ENCODE measurements at regions not wholly inside any gene's neighbourhood (a gene's known extent, or its start where the extent isn't known, plus 50 kb on each side); places are given as distances from the start of the nearest gene placed in this dataset.
"Not testable (repeated sequence)": the region's sequence is repeated elsewhere in the genome, so short reads cannot be mapped to it uniquely, and the experiment has no call there.

DNA sequence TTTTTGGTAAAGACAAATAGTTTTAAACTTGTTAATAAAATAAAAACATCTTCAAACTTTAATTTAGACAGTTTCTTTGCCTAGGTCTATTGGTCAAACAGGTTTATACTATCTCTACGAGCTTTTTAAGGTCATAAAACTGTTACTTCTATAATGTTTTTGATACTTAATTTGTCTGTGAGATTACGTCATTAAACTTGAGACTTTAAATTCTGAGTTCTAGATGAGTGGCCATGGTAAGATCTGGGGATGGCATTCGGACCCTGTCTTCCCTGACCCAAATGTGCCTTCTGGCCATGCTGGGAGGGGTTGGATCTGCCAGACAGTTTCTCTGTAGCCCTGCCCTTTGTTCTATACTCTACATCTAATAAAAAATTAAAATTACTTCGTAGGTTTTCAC lies 497.8 kb downstream of the TMEM135 start (continued):
- no peak for TF ChIP-seq GTF2F1 (IDR thresholded peaks at IDR 0.05; ENCODE audit: borderline replicate concordance, low read depth, low read length)
- TF ChIP-seq NRF1 (IDR thresholded peaks at IDR 0.05; ENCODE audit: low read depth, low read length) = no peak
- TF ChIP-seq KDM1A (IDR thresholded peaks at IDR 0.05; ENCODE audit: borderline replicate concordance, low read length) = no peak
- TF ChIP-seq, protein P1, sequence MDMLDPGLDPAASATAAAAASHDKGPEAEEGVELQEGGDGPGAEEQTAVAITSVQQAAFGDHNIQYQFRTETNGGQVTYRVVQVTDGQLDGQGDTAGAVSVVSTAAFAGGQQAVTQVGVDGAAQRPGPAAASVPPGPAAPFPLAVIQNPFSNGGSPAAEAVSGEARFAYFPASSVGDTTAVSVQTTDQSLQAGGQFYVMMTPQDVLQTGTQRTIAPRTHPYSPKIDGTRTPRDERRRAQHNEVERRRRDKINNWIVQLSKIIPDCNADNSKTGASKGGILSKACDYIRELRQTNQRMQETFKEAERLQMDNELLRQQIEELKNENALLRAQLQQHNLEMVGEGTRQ (IDR thresholded peaks at IDR 0.05; ENCODE audit: low read length) = no peak
- no peak for TF ChIP-seq POU5F1 (IDR thresholded peaks at IDR 0.05; ENCODE audit: low read depth, low read length)
- no peak for TF ChIP-seq RXRA (IDR thresholded peaks at IDR 0.05; ENCODE audit: insufficient read depth, low read depth, low read length)
- TF ChIP-seq EGR1 (IDR thresholded peaks at IDR 0.05; ENCODE audit: borderline replicate concordance, low read depth, low read length) = no peak
- no peak for TF ChIP-seq SAP30 (IDR thresholded peaks at IDR 0.05; ENCODE audit: insufficient read depth, insufficient replicate concordance, low read length)

DNA sequence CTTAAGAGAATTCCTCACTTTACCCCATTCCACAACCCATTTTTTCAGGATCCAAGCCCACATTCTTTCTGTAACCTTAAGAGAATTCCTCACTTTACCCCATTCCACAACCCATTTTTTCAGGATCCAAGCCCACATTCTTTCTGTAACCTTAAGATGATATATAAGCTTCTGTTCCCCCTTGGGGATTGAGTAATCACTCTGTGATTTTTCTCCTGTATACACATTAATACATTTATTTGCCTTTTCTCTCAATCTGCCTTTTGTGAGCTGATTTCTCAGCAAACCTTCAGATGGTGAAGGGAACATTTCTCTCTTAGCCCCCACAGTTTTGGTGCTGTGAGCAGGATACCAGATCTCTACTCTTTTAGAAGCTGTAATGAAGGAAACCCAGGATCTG lies 494.1 kb downstream of the TMEM135 start:
- H3K4me3 ChIP-seq (ENCODE audit: extremely low read depth in 1 of 4, insufficient read depth in 2 of 4, low read depth in 3 of 4, low read length in 4 of 4); H4K20me1 ChIP-seq (replicated peaks in 1 of 2; ENCODE audit: control insufficient read depth in 1 of 2, insufficient read depth in 2 of 2, low read length in 2 of 2); H3K18ac ChIP-seq (ENCODE audit: extremely low read depth, low read length); H4K8ac ChIP-seq (ENCODE audit: extremely low read depth, insufficient read depth, low read length); H3K79me1 ChIP-seq (ENCODE audit: low read depth, low read length); H3K9me3 ChIP-seq (ENCODE audit: insufficient read depth in 2 of 2, low read depth in 1 of 2, low read length in 1 of 2); H3K79me2 ChIP-seq (ENCODE audit: control insufficient read depth in 1 of 2, insufficient read depth in 2 of 2, low read length in 2 of 2); H3K27ac ChIP-seq (ENCODE audit: low read depth, low read length); H2BK15ac ChIP-seq (ENCODE audit: low read length); DNase-seq (ENCODE audit: low read depth in 1 of 2, low spot score in 2 of 2); H3K4me2 ChIP-seq (ENCODE audit: insufficient read depth in 1 of 2, low read depth in 2 of 2, low read length in 2 of 2); H2BK5ac ChIP-seq (ENCODE audit: low read depth, low read length); H2BK120ac ChIP-seq (replicated peaks; ENCODE audit: low read depth, low read length); H2AFZ ChIP-seq (ENCODE audit: low read length); FAIRE-seq; H3K4ac ChIP-seq (replicated peaks; ENCODE audit: insufficient read length, low read depth, low read length); H3K27me3 ChIP-seq (replicated peaks in 1 of 4; ENCODE audit: control insufficient read depth in 3 of 4, extremely low read depth in 1 of 4, insufficient read depth in 3 of 4, low read length in 3 of 4); CTCF ChIA-PET (ENCODE audit: partially characterized antibody); H3K9ac ChIP-seq (replicated peaks in 1 of 4; ENCODE audit: extremely low read depth in 1 of 4, low read depth in 3 of 4, low read length in 3 of 4); H2BK12ac ChIP-seq (ENCODE audit: low read depth, low read length); H3K23me2 ChIP-seq (ENCODE audit: low read depth, low read length); H2AK5ac ChIP-seq (ENCODE audit: low read depth, low read length); H2BK20ac ChIP-seq (ENCODE audit: low read length); H3K23ac ChIP-seq (ENCODE audit: insufficient read length); H3K36me3 ChIP-seq (ENCODE audit: control insufficient read depth in 2 of 4, insufficient read depth in 4 of 4, low read length in 3 of 4); H3K4me1 ChIP-seq (replicated peaks in 1 of 4; ENCODE audit: control insufficient read depth in 3 of 4, insufficient read depth in 4 of 4, low read length in 3 of 4); H4K5ac ChIP-seq (ENCODE audit: insufficient read length, low read depth, low read length); H4K91ac ChIP-seq (replicated peaks; ENCODE audit: insufficient read length, low read length); H3K14ac ChIP-seq (ENCODE audit: insufficient read length); H3K56ac ChIP-seq (replicated peaks; ENCODE audit: insufficient read length, low read depth, low read length): not testable (repeated sequence)
- POLR2A ChIA-PET (ENCODE audit: partially characterized antibody) = interaction anchor here (1.4 kb wide), 1 partner anchor 14 kb away, joined by 3 read pairs; no protein-coding TSS in a partner anchor
